ENCODE measurements at regions not wholly inside any gene's neighbourhood (a gene's known extent, or its start where the extent isn't known, plus 50 kb on each side); places are given as distances from the start of the nearest gene placed in this dataset.
A peak's percentile ranks its signal among the peaks of the same experiment; 100 is the strongest.

- H3K4me3 Mint-ChIP-seq: peak overlapping the region; percentile 52 to 78
- Histone ChIP-seq H3K4me1 (ENCODE audit: control insufficient read depth in 1 of 2, insufficient read depth in 2 of 2, low read length in 2 of 2) (peaks cover 76 to 81% of the 10 kb centered on the region in 2 donors), H3K9ac (ENCODE audit: insufficient read depth, low read length, poor library complexity, severe bottlenecking) (no peak overlapping the region), H3K27me3 (ENCODE audit: control insufficient read depth in 2 of 2, insufficient read depth in 2 of 2, low read length in 2 of 2) (no peaks in the 10 kb centered on the region), H3K4me3 (replicated peaks in 1 of 3; ENCODE audit: low read depth in 2 of 3, low read length in 3 of 3) (peak overlapping the region in 1 of 3 experiments; percentile 38), H3K4me2 (replicated peaks; ENCODE audit: extremely low read depth, low read length, poor library complexity, severe bottlenecking) (peak overlapping the region; percentile 62), H3K36me3 (replicated peaks in 1 of 2; ENCODE audit: control insufficient read depth in 1 of 2, insufficient read depth in 2 of 2, low read length in 2 of 2) (no peaks in the 10 kb centered on the region), H3K27ac (ENCODE audit: low read depth in 1 of 2, low read length in 2 of 2) (peak overlapping the region; percentile 61 to 77), H2AFZ (ENCODE audit: insufficient read depth, low read depth, low read length, poor library complexity, severe bottlenecking) (peak overlapping the region; percentile 68), H3K79me2 (ENCODE audit: insufficient read depth, low read length) (peaks cover 12% of the 10 kb centered on the region), H3K9me3 (replicated peaks in 1 of 2; ENCODE audit: control insufficient read depth in 1 of 2, insufficient read depth in 1 of 2, low read length in 2 of 2) (no peaks in the 10 kb centered on the region), H4K20me1 (ENCODE audit: insufficient read depth, low read length) (no peaks in the 10 kb centered on the region)
- H3K27me3 Mint-ChIP-seq (ENCODE audit: low read depth in 3 of 3): peaks cover 0 to 5% (median 1%) of the 10 kb centered on the region in 3 donors
- WGBS (ENCODE audit: insufficient coverage): 0% methylated on average over 5 of the region's 8 CpGs
- H3K4me1 Mint-ChIP-seq: peaks cover 84% of the 10 kb centered on the region
- H3K27ac Mint-ChIP-seq: peak overlapping the region; percentile 78 to 92 (median 87)
- H3K9me3 Mint-ChIP-seq: no peaks in the 10 kb centered on the region
- no peak for TF ChIP-seq CTCF (IDR thresholded peaks at IDR 0.05)
- DNase-seq: peak in 2 of 3 donors; percentile 43 to 55
- H3K36me3 Mint-ChIP-seq: peaks cover 3 to 7% of the 10 kb centered on the region in 2 donors
- intact Hi-C loops (cut with micrococcal nuclease): loop anchor here (5.0 to 10.0 kb wide), 2 partner anchors 54 to 204 kb away; partner anchors contain the start of gene RHOU (in 1 of the 2)
Measured at GRCh38 chr1:228938537-228938901, 203.2 kb downstream of the RHOU start.

- Histone ChIP-seq H3K4me2 (replicated peaks; ENCODE audit: extremely low read depth, low read length, poor library complexity, severe bottlenecking) (peak overlapping the region; percentile 62), H3K4me1 (ENCODE audit: control insufficient read depth in 1 of 2, insufficient read depth in 2 of 2, low read length in 2 of 2) (peaks cover 82 to 87% of the 10 kb centered on the region in 2 donors), H3K9ac (ENCODE audit: insufficient read depth, low read length, poor library complexity, severe bottlenecking) (no peak overlapping the region), H3K27me3 (ENCODE audit: control insufficient read depth in 2 of 2, insufficient read depth in 2 of 2, low read length in 2 of 2) (no peaks in the 10 kb centered on the region), H2AFZ (ENCODE audit: insufficient read depth, low read depth, low read length, poor library complexity, severe bottlenecking) (no peak overlapping the region), H3K36me3 (replicated peaks in 1 of 2; ENCODE audit: control insufficient read depth in 1 of 2, insufficient read depth in 2 of 2, low read length in 2 of 2) (no peaks in the 10 kb centered on the region), H3K79me2 (ENCODE audit: insufficient read depth, low read length) (peaks cover 12% of the 10 kb centered on the region), H3K4me3 (replicated peaks in 1 of 3; ENCODE audit: low read depth in 2 of 3, low read length in 3 of 3) (peak overlapping the region in 1 of 3 experiments; percentile 38), H3K9me3 (replicated peaks in 1 of 2; ENCODE audit: control insufficient read depth in 1 of 2, insufficient read depth in 1 of 2, low read length in 2 of 2) (no peaks in the 10 kb centered on the region), H3K27ac (ENCODE audit: low read depth in 1 of 2, low read length in 2 of 2) (peak overlapping the region in 1 of 2 donors; percentile 77), H4K20me1 (ENCODE audit: insufficient read depth, low read length) (no peaks in the 10 kb centered on the region)
- Mint-ChIP-seq H3K4me3 (no peak overlapping the region), H3K9me3 (no peaks in the 10 kb centered on the region), H3K36me3 (peaks cover 0 to 7% of the 10 kb centered on the region in 2 donors), H3K4me1 (peaks cover 88% of the 10 kb centered on the region), H3K27me3 (ENCODE audit: low read depth in 3 of 3) (peaks cover 0 to 2% (median 0%) of the 10 kb centered on the region in 3 donors), H3K27ac (peak overlapping the region; percentile 78 to 92 (median 87))
- no peak for TF ChIP-seq CTCF (IDR thresholded peaks at IDR 0.05)
- 100% methylated on average over 5 of the region's 6 CpGs for WGBS (ENCODE audit: insufficient coverage)
- no peak for DNase-seq
- intact Hi-C loops (cut with micrococcal nuclease): loop anchor here (5.0 to 10.0 kb wide), 2 partner anchors 53 to 204 kb away; partner anchors contain the start of gene RHOU (in 1 of the 2)
Measured at GRCh38 chr1:228939001-228939691, 203.9 kb downstream of the RHOU start.

Data from CD14-positive monocyte (primary cell).